ENCODE measurements at regions not wholly inside any gene's neighbourhood (a gene's known extent, or its start where the extent isn't known, plus 50 kb on each side); places are given as distances from the start of the nearest gene placed in this dataset.
"Not testable (repeated sequence)": the region's sequence is repeated elsewhere in the genome, so short reads cannot be mapped to it uniquely, and the experiment has no call there.

- DNase-seq (ENCODE audit: low spot score): no peak
Observed at GRCh38 chr1:65590279-65590678, 169.8 kb downstream of the LEPR start.

DNA sequence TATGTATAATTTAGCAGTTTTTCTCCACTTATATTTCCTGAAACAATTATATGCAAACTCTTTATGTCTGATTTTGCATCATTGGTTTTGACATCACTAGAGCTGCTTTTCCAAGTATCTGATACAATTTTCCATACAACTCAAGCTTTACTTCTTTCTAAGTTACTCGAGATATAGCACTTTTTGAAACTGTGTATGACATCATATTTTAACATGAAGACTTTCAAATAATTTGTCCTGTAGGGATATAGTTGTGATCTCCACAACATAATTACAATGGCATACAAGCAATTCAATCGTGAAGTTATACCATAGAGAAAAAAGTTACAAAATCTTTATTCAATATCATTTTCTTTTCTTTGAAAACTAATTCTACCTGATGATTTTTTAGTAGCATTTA lies 173.0 kb downstream of the LEPR start:
- DNase-seq (ENCODE audit: low spot score): no peak

DNA sequence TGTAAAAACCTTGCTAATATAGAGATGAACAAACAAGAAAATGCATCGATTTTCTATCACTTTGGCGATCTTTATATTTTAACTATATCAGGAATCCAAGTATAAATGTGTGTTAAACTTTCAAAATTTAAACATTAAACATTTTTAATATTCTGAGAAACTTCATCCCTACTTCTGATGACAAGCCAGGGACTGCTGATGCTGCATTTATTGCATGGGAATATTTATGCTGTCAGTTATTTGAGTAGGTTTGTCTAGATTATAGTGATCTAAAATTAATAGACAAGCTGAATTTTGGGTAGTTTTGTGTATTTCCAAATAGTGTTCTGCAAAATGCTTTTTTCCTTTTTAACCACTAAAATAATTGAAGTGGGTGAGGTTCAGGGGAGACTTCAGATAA lies 175.3 kb downstream of the LEPR start:
- no peak for DNase-seq (ENCODE audit: low spot score)

GRCh38 chr1:65596768-65597167 lies 176.3 kb downstream of the LEPR start:
- DNase-seq (ENCODE audit: low spot score): no peak

DNA sequence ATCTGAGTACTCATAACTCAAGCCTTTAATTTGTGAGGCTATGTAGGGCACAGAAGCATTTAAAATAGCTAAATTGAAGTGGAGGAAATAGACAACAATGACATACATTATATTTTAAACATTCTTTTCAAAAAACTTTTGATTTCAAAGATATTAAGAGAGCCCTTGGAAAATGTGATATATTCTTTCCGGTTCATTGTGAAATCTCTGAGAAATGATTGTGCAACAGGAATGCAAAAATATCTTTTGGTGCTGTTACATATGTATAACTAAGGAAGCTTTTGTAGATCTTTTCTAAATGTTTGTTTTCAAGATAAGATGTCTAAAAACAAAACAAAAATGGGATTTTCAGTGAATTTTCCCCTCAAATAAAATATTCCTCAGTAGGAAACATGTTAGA lies 185.2 kb downstream of the LEPR start:
- DNase-seq (ENCODE audit: low spot score): no peak

DNA sequence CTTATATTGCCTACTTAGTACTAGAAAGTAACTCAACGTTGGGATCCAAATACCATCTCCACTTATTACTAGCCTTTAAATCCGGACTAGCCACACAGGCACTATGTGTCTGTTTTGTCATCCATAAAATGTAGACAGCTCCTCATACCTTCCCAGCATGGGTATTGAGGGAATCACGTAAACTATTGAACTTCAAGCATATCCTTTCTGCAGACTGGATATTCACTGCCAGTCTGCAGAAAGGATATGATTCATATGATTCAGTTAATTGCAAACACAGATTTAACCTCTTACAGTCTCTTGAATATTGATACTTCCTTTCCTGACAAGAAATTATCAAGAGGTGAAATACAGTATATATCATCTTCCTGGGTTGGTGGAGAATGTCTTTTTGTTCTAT lies 186.0 kb downstream of the LEPR start:
- no peak for DNase-seq (ENCODE audit: low spot score)

DNA sequence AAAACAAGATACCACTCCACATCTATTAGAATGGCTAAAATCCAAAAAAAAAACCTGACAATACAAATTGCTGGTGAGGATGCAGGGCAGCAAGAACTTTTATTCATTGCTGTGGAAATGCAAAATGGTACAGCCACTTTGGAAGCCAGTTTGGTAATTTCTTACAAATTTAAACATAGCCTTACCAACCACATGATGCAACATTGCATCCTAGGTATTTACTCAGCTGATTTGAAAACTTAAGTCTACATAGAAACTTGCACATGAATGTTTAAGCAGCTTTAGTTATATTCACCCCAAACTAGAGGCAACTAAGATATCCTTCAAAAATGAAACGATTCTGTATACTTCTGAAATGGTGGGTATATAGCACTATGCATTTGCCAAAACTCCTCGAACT lies 178.8 kb upstream of the PDE4B start:
- no peak for DNase-seq (ENCODE audit: low spot score)

GRCh38 chr1:65615859-65616258 lies 176.8 kb upstream of the PDE4B start:
- DNase-seq (ENCODE audit: low spot score): no peak

DNA sequence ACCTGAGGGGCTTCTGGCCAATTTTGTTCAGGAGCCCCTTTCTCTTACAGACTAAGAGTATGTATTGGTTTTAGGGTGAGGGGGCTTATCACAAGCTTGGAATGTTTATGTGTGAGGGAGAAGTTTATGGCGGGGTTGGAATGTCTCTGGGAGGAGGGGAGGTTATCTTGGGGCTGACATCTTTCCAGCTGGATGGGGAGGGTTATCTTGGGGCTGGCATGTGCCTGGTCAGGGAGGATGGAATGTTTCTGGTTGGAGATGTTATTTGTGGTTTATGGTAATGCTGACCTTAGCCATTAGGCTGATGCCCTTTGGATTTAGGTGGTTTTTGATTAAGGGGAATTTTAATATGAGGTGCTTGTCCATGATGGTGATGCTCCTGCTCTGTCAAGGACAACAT lies 171.0 kb upstream of the PDE4B start:
- DNase-seq (ENCODE audit: low spot score): not testable (repeated sequence)

GRCh38 chr1:65623895-65624294 lies 168.8 kb upstream of the PDE4B start:
- DNase-seq (ENCODE audit: low spot score): no peak

DNA sequence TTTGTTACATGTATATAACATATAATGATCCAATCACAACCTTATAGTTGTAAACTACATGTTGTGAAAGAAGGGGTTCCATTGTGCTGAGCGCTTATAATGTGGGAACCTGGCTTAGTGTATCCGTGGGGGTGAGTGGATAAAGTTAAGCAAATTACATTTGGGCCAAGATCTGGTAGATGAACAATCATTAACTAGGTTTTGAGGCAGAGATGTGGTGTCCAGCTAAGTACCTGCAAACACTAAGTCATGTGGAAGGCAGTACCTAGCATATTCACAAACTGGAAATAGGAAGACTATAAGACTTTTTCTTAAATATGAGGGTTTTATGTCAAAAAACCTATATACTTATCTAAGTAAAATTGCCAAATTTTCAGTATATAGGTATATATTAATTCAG lies 167.2 kb upstream of the PDE4B start:
- DNase-seq (ENCODE audit: low spot score): no peak

- no peak for DNase-seq (ENCODE audit: low spot score)
Observed at GRCh38 chr1:65626003-65626402, 166.7 kb upstream of the PDE4B start.

- DNase-seq (ENCODE audit: low spot score): no peak
Observed at GRCh38 chr1:65629788-65630187, 162.9 kb upstream of the PDE4B start.

DNA sequence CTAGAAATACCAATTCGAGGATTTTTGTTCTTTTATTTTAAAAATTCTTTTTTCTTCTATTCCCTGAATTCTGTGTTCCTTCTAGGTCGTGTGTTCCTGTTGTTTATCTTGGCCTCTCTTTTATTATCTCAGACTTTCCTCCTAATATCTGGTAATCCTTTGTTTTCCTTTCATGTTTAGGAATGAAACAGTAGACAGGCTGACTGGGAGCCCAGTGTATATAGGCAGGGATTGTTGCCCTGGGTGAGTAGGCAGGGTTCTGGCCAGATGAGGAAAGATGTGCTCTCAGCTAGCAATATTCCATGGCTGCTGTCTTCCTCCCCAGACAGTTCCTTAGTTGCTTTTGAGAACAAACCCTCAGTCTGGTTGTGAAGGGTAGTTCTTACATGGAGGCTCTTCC lies 161.8 kb upstream of the PDE4B start:
- no peak for DNase-seq (ENCODE audit: low spot score)

DNA sequence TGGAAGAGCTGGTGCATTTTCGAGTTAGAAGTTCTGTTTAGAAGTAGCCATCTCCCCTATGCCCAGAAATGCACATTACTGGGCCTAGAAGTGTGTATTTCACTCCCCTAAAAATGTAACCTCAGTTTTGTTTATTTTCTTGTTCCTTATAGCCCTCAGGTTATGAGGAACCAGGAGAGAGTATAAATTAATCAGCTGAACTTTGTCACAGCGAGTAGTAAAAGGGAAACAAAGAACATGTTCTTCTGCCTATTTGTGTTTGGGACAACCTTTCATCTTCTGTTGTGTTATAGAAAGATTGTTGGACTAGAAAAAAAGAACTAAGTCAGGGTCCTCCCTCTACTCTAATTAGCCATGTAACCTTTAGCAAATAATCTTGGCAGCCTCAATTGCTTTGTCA lies 160.5 kb upstream of the PDE4B start:
- DNase-seq (ENCODE audit: low spot score): no peak

- no peak for DNase-seq (ENCODE audit: low spot score)
Observed at GRCh38 chr1:65640046-65640445, 152.6 kb upstream of the PDE4B start.

GRCh38 chr1:65649185-65649584 lies 143.5 kb upstream of the PDE4B start:
- not testable (repeated sequence) for DNase-seq (ENCODE audit: low spot score)

DNA sequence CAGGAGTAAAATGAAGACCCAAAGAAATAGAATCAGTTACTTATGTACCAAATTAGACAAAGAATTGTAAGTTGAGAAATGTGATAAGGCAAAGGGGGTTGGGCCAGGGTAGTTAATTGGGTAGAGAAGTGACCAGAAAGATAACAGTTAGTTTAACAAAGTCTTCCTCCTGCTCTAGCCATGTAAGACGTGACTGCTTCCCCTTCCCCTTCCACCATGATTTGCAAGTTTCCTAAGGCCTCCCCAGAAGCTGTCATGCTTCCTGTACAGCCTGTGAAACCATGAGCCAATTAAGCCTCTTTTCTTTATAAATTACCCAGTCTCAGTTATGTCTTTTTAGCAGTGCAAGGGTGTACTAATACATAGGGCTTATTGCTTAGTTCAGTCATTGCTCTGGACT lies 142.0 kb upstream of the PDE4B start:
- DNase-seq (ENCODE audit: low spot score): no peak

- not testable (repeated sequence) for DNase-seq (ENCODE audit: low spot score)
Observed at GRCh38 chr1:65654526-65654925, 138.2 kb upstream of the PDE4B start.

- DNase-seq (ENCODE audit: low spot score): not testable (repeated sequence)
Observed at GRCh38 chr1:65657609-65658008, 135.1 kb upstream of the PDE4B start.

GRCh38 chr1:65658122-65658521 lies 134.6 kb upstream of the PDE4B start:
- no peak for DNase-seq (ENCODE audit: low spot score)

GRCh38 chr1:65668368-65668767 lies 124.3 kb upstream of the PDE4B start:
- no peak for DNase-seq (ENCODE audit: low spot score)

- no peak for DNase-seq (ENCODE audit: low spot score)
Observed at GRCh38 chr1:65670518-65670917, 122.2 kb upstream of the PDE4B start.

GRCh38 chr1:65674522-65674921 lies 118.2 kb upstream of the PDE4B start:
- DNase-seq (ENCODE audit: low spot score): no peak

- DNase-seq (ENCODE audit: low spot score): no peak
Observed at GRCh38 chr1:65679773-65680172, 112.9 kb upstream of the PDE4B start.

Data from SW480 (cell line).